ENCODE measurements at regions not wholly inside any gene's neighbourhood (a gene's known extent, or its start where the extent isn't known, plus 50 kb on each side); places are given as distances from the start of the nearest gene placed in this dataset.

DNA sequence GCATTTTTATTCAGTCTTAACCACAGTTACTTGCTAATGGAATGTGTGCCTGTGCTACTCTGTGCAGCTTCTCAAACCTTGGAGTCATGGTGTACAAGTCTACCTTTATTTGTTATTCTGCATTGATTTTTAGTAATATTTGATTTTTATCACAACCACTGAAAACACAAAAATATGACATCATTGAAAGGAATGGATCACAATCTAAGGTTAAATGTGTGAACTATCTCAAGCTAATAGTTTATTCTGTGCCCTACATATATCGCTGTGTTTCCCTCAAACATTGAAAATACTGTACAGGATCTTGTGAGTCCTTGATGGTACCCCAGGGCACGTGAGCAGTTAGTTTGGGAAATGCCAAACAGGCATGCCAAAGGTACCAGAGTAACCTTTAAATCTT lies 573.4 kb downstream of the FRK start:
- TF ChIP-seq, protein P1, sequence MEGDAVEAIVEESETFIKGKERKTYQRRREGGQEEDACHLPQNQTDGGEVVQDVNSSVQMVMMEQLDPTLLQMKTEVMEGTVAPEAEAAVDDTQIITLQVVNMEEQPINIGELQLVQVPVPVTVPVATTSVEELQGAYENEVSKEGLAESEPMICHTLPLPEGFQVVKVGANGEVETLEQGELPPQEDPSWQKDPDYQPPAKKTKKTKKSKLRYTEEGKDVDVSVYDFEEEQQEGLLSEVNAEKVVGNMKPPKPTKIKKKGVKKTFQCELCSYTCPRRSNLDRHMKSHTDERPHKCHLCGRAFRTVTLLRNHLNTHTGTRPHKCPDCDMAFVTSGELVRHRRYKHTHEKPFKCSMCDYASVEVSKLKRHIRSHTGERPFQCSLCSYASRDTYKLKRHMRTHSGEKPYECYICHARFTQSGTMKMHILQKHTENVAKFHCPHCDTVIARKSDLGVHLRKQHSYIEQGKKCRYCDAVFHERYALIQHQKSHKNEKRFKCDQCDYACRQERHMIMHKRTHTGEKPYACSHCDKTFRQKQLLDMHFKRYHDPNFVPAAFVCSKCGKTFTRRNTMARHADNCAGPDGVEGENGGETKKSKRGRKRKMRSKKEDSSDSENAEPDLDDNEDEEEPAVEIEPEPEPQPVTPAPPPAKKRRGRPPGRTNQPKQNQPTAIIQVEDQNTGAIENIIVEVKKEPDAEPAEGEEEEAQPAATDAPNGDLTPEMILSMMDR (IDR thresholded peaks at IDR 0.05 in 2 of 3, conservative IDR thresholded peaks at IDR 0.05 in 1 of 3; ENCODE audit: insufficient read depth in 2 of 3, low read depth in 1 of 3, low read length in 3 of 3), result no peak
- TF ChIP-seq CSDE1 (IDR thresholded peaks at IDR 0.05) (no peak), ZNF143 (CRISPR knock-in tag; IDR thresholded peaks at IDR 0.05) (no peak), MXI1 (IDR thresholded peaks at IDR 0.05; ENCODE audit: low read depth, low read length) (no peak), TAF1 (IDR thresholded peaks at IDR 0.05; ENCODE audit: control insufficient read depth, extremely low read depth, insufficient read depth, low read length, severe bottlenecking) (no peak), CHD1 (IDR thresholded peaks at IDR 0.05; ENCODE audit: low read length) (no peak), ZNF561 (CRISPR knock-in tag; conservative IDR thresholded peaks at IDR 0.05) (no peak)

Measured in K562 (cell line).